H1 (cell line): ENCODE measurements at regions not wholly inside any gene's neighbourhood (a gene's known extent, or its start where the extent isn't known, plus 50 kb on each side); places are given as distances from the start of the nearest gene placed in this dataset.

Source experiments
- CTCF ChIA-PET: fragments of 300-600 bp; sonication (Branson Sonifier 250); formaldehyde crosslinking; loops from one replicate; lab custom pipeline; 2021; ENCODE audit not compliant: partially characterized antibody; lab: Charles Lee
- POLR2A ChIA-PET: fragments of 300-600 bp; sonication (Branson Sonifier 250); formaldehyde crosslinking; loops from one replicate; lab custom pipeline; 2021; ENCODE audit warnings: inconsistent platforms; ENCODE audit not compliant: partially characterized antibody; lab: Charles Lee
- DNase-seq, 2 experiments: peaks; one replicate each; pipeline versions ENCODE4 v3.0.0 to v3.0.0-alpha.2; 2010 to 2022; ENCODE audit warnings: low spot score in 2 of 2, low read depth in 1 of 2, mixed read lengths in 1 of 2
- FAIRE-seq: peaks from 2 replicates; lab custom pipeline; 2011; peaks lifted over from hg19 to GRCh38; lab: Jason Lieb, UNC
- H2AFZ ChIP-seq: 2 replicates; pipeline ENCODE4 v1.8.1; 2012; ENCODE audit warnings: low read length, inconsistent platforms
- H2AK5ac ChIP-seq: 2 replicates; pipeline ENCODE4 v1.6.1; 2013; ENCODE audit warnings: low read depth, low read length
- H2BK120ac ChIP-seq: replicated peaks from 2 replicates; pipeline ENCODE3; 2013; ENCODE audit warnings: low read depth, low read length, inconsistent platforms
- H2BK12ac ChIP-seq: 2 replicates; pipeline ENCODE4 v1.6.1; 2013; ENCODE audit warnings: low read depth, low read length
- H2BK15ac ChIP-seq: 2 replicates; pipeline ENCODE4 v1.6.1; 2013; ENCODE audit warnings: low read length
- H2BK20ac ChIP-seq: 2 replicates; pipeline ENCODE4 v1.6.1; 2013; ENCODE audit warnings: low read length
- H2BK5ac ChIP-seq: 2 replicates; pipeline ENCODE4 v1.6.1; 2013; ENCODE audit warnings: low read depth, low read length
- H3K14ac ChIP-seq: 2 replicates; pipeline ENCODE4 v1.6.1; 2013; ENCODE audit warnings: inconsistent platforms; ENCODE audit not compliant: insufficient read length
- H3K18ac ChIP-seq: 2 replicates; pipeline ENCODE4 v1.6.1; 2013; ENCODE audit warnings: low read length; ENCODE audit errors: extremely low read depth
- H3K23ac ChIP-seq: 2 replicates; pipeline ENCODE4 v1.6.1; 2013; ENCODE audit warnings: inconsistent platforms; ENCODE audit not compliant: insufficient read length
- H3K23me2 ChIP-seq: 2 replicates; pipeline ENCODE4 v1.6.1; 2013; ENCODE audit warnings: low read depth, low read length
- H3K27ac ChIP-seq: 2 replicates; pipeline ENCODE4 v1.6.1; 2011; ENCODE audit warnings: low read depth, low read length, inconsistent platforms
- H3K27me3 ChIP-seq, 4 experiments: replicated peaks in 1 of 4; 1 replicate in 1 of 4; 2 replicates in 3 of 4; pipeline versions ENCODE4 v1.6.1 to v1.8.1; 2011 to 2013; ENCODE audit warnings: low read length in 3 of 4, mild to moderate bottlenecking in 3 of 4, inconsistent platforms in 2 of 4, mixed read lengths in 2 of 4, moderate library complexity in 1 of 4; ENCODE audit not compliant: control insufficient read depth in 3 of 4, insufficient read depth in 3 of 4; ENCODE audit errors: extremely low read depth in 1 of 4
- H3K36me3 ChIP-seq, 4 experiments: 2 replicates each; pipeline versions ENCODE4 v1.6.1 to v1.8.1; 2011 to 2013; ENCODE audit warnings: mild to moderate bottlenecking in 4 of 4, low read length in 3 of 4, moderate library complexity in 2 of 4, control low read depth in 1 of 4, inconsistent platforms in 1 of 4; ENCODE audit not compliant: insufficient read depth in 4 of 4, control insufficient read depth in 2 of 4
- H3K4ac ChIP-seq: replicated peaks from 2 replicates; pipeline ENCODE3; 2013; ENCODE audit warnings: low read length, low read depth, mixed read lengths, inconsistent platforms; ENCODE audit not compliant: insufficient read length
- H3K4me1 ChIP-seq, 4 experiments: replicated peaks in 1 of 4; 1 replicate in 1 of 4; 2 replicates in 3 of 4; pipeline versions ENCODE4 v1.6.1 to v1.8.1; 2011 to 2013; ENCODE audit warnings: low read length in 3 of 4, inconsistent platforms in 2 of 4, mixed read lengths in 1 of 4; ENCODE audit not compliant: insufficient read depth in 4 of 4, control insufficient read depth in 3 of 4
- H3K4me2 ChIP-seq, 2 experiments: 2 replicates each; pipeline versions ENCODE4 v1.6.1 to v1.8.1; 2011 to 2013; ENCODE audit warnings: low read depth in 2 of 2, low read length in 2 of 2, control low read depth in 1 of 2, inconsistent platforms in 1 of 2, mild to moderate bottlenecking in 1 of 2; ENCODE audit not compliant: insufficient read depth in 1 of 2
- H3K4me3 ChIP-seq, 4 experiments: fragments of 200-600, 300-600 bp in 1 of 4; sonication (generic), shearing (Covaris generic), sonication (Bioruptor Twin) in 1 of 4; 2 replicates each; pipeline versions ENCODE4 v1.5.1 to v1.8.1; 2011 to 2016; ENCODE audit warnings: low read length in 4 of 4, low read depth in 3 of 4, control low read depth in 2 of 4, inconsistent platforms in 2 of 4, mild to moderate bottlenecking in 2 of 4, mixed read lengths in 1 of 4, moderate library complexity in 1 of 4; ENCODE audit not compliant: insufficient read depth in 2 of 4; ENCODE audit errors: extremely low read depth in 1 of 4
- H3K56ac ChIP-seq: replicated peaks from 2 replicates; pipeline ENCODE3; 2013; ENCODE audit warnings: low read depth, mild to moderate bottlenecking, mixed read lengths, low read length, inconsistent platforms; ENCODE audit not compliant: insufficient read length
- H3K79me1 ChIP-seq: 2 replicates; pipeline ENCODE4 v1.6.1; 2013; ENCODE audit warnings: low read depth, low read length, control low read depth
- H3K79me2 ChIP-seq, 2 experiments: 2 replicates each; pipeline versions ENCODE4 v1.6.1 to v1.8.1; 2012 to 2013; ENCODE audit warnings: low read length in 2 of 2, mild to moderate bottlenecking in 2 of 2, inconsistent platforms in 1 of 2; ENCODE audit not compliant: insufficient read depth in 2 of 2, control insufficient read depth in 1 of 2
- H3K9ac ChIP-seq, 4 experiments: replicated peaks in 1 of 4; 1 replicate in 1 of 4; 2 replicates in 3 of 4; pipeline versions ENCODE4 v1.6.1 to v1.8.1; 2011 to 2013; ENCODE audit warnings: low read depth in 3 of 4, low read length in 3 of 4, control low read depth in 2 of 4, mild to moderate bottlenecking in 2 of 4, moderate library complexity in 2 of 4, inconsistent platforms in 1 of 4; ENCODE audit errors: extremely low read depth in 1 of 4
- H3K9me3 ChIP-seq, 2 experiments: 2 replicates each; pipeline versions ENCODE4 v1.6.1 to v1.8.1; 2012 to 2013; ENCODE audit warnings: mild to moderate bottlenecking in 2 of 2, moderate library complexity in 2 of 2, control low read depth in 1 of 2, inconsistent platforms in 1 of 2, low read depth in 1 of 2, low read length in 1 of 2, mixed read lengths in 1 of 2; ENCODE audit not compliant: insufficient read depth in 2 of 2
- H4K20me1 ChIP-seq, 2 experiments: replicated peaks in 1 of 2; 2 replicates each; pipeline versions ENCODE3 to v1.8.1; 2011 to 2013; ENCODE audit warnings: inconsistent platforms in 2 of 2, low read length in 2 of 2, mild to moderate bottlenecking in 1 of 2; ENCODE audit not compliant: insufficient read depth in 2 of 2, control insufficient read depth in 1 of 2
- H4K5ac ChIP-seq: 2 replicates; pipeline ENCODE4 v1.6.1; 2013; ENCODE audit warnings: low read length, low read depth, mixed read lengths, inconsistent platforms; ENCODE audit not compliant: insufficient read length
- H4K8ac ChIP-seq: 2 replicates; pipeline ENCODE4 v1.8.0; 2013; ENCODE audit warnings: mild to moderate bottlenecking, moderate library complexity, low read length, inconsistent platforms; ENCODE audit not compliant: insufficient read depth; ENCODE audit errors: extremely low read depth
- H4K91ac ChIP-seq: replicated peaks from 2 replicates; pipeline ENCODE3; 2013; ENCODE audit warnings: low read length, mixed read lengths, inconsistent platforms; ENCODE audit not compliant: insufficient read length
- ASH2L ChIP-seq: fragments of 200-600, 300-600 bp; sonication (generic); IDR thresholded peaks from one replicate; pipeline ENCODE4 v1.7.1; 2017; ENCODE audit warnings: low read length
- BACH1 ChIP-seq: IDR thresholded peaks from 2 replicates; pipeline ENCODE4 v1.6.1; 2012; ENCODE audit warnings: low read length, improper control_type of control experiment
- CEBPB ChIP-seq: IDR thresholded peaks from 2 replicates; pipeline ENCODE4 v1.6.1; 2012; ENCODE audit warnings: low read depth, low read length
- GABPA ChIP-seq: IDR thresholded peaks from 2 replicates; pipeline ENCODE4 v1.6.1; 2011; ENCODE audit warnings: mild to moderate bottlenecking, low read length, moderate library complexity, borderline replicate concordance; ENCODE audit not compliant: insufficient read depth
- GTF2F1 ChIP-seq: IDR thresholded peaks from 2 replicates; pipeline ENCODE4 v1.6.1; 2012; ENCODE audit warnings: low read depth, low read length, improper control_type of control experiment, borderline replicate concordance
- KDM4A ChIP-seq: IDR thresholded peaks from one replicate; pipeline ENCODE4 v1.7.1; 2012; ENCODE audit warnings: low read depth, mild to moderate bottlenecking, moderate library complexity, low read length, inconsistent platforms; ENCODE audit not compliant: severe bottlenecking
- NANOG ChIP-seq: IDR thresholded peaks from 2 replicates; pipeline ENCODE4 v1.6.1; 2011; ENCODE audit warnings: low read length, low read depth, mild to moderate bottlenecking, inconsistent platforms; ENCODE audit not compliant: insufficient read depth, poor library complexity, severe bottlenecking
- PHF8 ChIP-seq: fragments of 200-600 bp; sonication (generic); conservative IDR thresholded peaks from 2 replicates; pipeline ENCODE4 v1.7.1; 2012; ENCODE audit warnings: low read depth, mild to moderate bottlenecking, inconsistent platforms, low read length, moderate library complexity
- POLR2A ChIP-seq, 2 experiments: IDR thresholded peaks; 1 replicate in 1 of 2; 2 replicates in 1 of 2; pipeline ENCODE4 v1.6.1; 2011; ENCODE audit warnings: low read depth in 2 of 2, low read length in 2 of 2, mild to moderate bottlenecking in 2 of 2; ENCODE audit errors: control extremely low read depth in 1 of 2
- POLR2AphosphoS5 ChIP-seq: IDR thresholded peaks from 2 replicates; pipeline ENCODE4 v1.6.1; 2011; ENCODE audit warnings: low read depth, low read length
- RXRA ChIP-seq: IDR thresholded peaks from 2 replicates; pipeline ENCODE4 v1.6.1; 2011; ENCODE audit warnings: low read depth, mild to moderate bottlenecking, low read length, moderate library complexity; ENCODE audit not compliant: insufficient read depth
- SP1 ChIP-seq: IDR thresholded peaks from 2 replicates; pipeline ENCODE4 v1.6.1; 2011; ENCODE audit warnings: low read depth, low read length
- SUZ12 ChIP-seq: fragments of 200-600 bp; sonication (generic); IDR thresholded peaks from 2 replicates; pipeline ENCODE4 v1.6.1; 2012; ENCODE audit warnings: mild to moderate bottlenecking, inconsistent platforms, low read length, moderate library complexity, mixed read lengths
- WGBS, 2 experiments: shearing (Covaris generic) in 1 of 2; methylation state at CpG; one replicate each; pipeline versions ENCODE4 v1.1.6 to v1.1.7; 2013 to 2015; ENCODE audit warnings: low lambda C conversion rate in 2 of 2, mixed read lengths in 2 of 2, inconsistent platforms in 1 of 2, low coverage in 1 of 2, missing lambda C conversion rate in 1 of 2; ENCODE audit not compliant: insufficient replicate concordance in 2 of 2, insufficient coverage in 1 of 2, insufficient read length in 1 of 2; ENCODE audit errors: extremely low coverage in 1 of 2, missing lambda C conversion rate in 1 of 2; 5-methylcytosine and 5-hydroxymethylcytosine counted together

- Histone ChIP-seq H4K8ac (no peak overlapping the region), H2BK120ac (no peak overlapping the region), H3K4me3 (no peak overlapping the region), H2AFZ (no peak overlapping the region), H3K23me2 (no peaks in the 10 kb centered on the region), H3K56ac (no peak overlapping the region), H3K18ac (no peak overlapping the region), H2AK5ac (no peak overlapping the region), H4K91ac (no peak overlapping the region), H2BK5ac (no peak overlapping the region), H2BK12ac (no peak overlapping the region), H2BK15ac (no peak overlapping the region), H3K23ac (no peak overlapping the region), H3K4ac (no peak overlapping the region), H3K79me2 (no peaks in the 10 kb centered on the region), H4K20me1 (no peaks in the 10 kb centered on the region), H4K5ac (no peak overlapping the region), H3K4me1 (no peaks in the 10 kb centered on the region), H3K79me1 (no peaks in the 10 kb centered on the region), H3K9me3 (no peaks in the 10 kb centered on the region), H3K36me3 (no peaks in the 10 kb centered on the region), H2BK20ac (no peak overlapping the region), H3K9ac (no peak overlapping the region), H3K4me2 (no peak overlapping the region), H3K27ac (no peak overlapping the region), H3K14ac (no peak overlapping the region), H3K27me3 (no peaks in the 10 kb centered on the region)
- DNase-seq (no peak), FAIRE-seq (no peak)
- 95% methylated on average over 4 of the region's 4 CpGs; no CpG with 5 or more reads in 1 of the 2 experiments for WGBS, 2 experiments
- ChIA-PET POLR2A (no interaction called here), CTCF (no interaction called here)
- TF ChIP-seq PHF8 (no peak), SP1 (no peak), ASH2L (no peak), RXRA (no peak), POLR2AphosphoS5 (no peak), POLR2A (IDR thresholded peaks at IDR 0.05; ENCODE audit: control extremely low read depth in 1 of 2, low read depth in 2 of 2, low read length in 2 of 2) (no peak), KDM4A (no peak), GTF2F1 (no peak), GABPA (no peak), SUZ12 (no peak), CEBPB (no peak), NANOG (no peak), BACH1 (no peak)
Measured at GRCh38 chr4:126455865-126456264, 1141.1 kb downstream of the FAT4 start.
